GDM1 (cell line): ENCODE measurements at regions not wholly inside any gene's neighbourhood (a gene's known extent, or its start where the extent isn't known, plus 50 kb on each side); places are given as distances from the start of the nearest gene placed in this dataset.
"Not testable (repeated sequence)": the region's sequence is repeated elsewhere in the genome, so short reads cannot be mapped to it uniquely, and the experiment has no call there.

Experiments used
- DNase-seq: peaks from one replicate; lab custom pipeline; 2025; lab: John Stamatoyannopoulos, UW

- DNase-seq, result no peak
Measured at GRCh38 chr9:28984016-28984415, 1410.7 kb upstream of the C9orf72 start.

- not testable (repeated sequence) for DNase-seq
Measured at GRCh38 chr9:28990009-28990408, 1416.7 kb upstream of the C9orf72 start.

GRCh38 chr9:28999057-28999456, 1425.8 kb upstream of the C9orf72 start:
- no peak for DNase-seq

GRCh38 chr9:28999806-29000205, 1426.5 kb upstream of the C9orf72 start:
- no peak for DNase-seq

GRCh38 chr9:29001006-29001405, 1427.7 kb upstream of the C9orf72 start:
- no peak for DNase-seq

GRCh38 chr9:29004988-29005387, 1431.7 kb upstream of the C9orf72 start:
- DNase-seq, result no peak

- DNase-seq, result no peak
Measured at GRCh38 chr9:29006628-29007027, 1433.3 kb upstream of the C9orf72 start.

- DNase-seq, result no peak
Measured at GRCh38 chr9:29012911-29013310, 1439.6 kb upstream of the C9orf72 start.

- no peak for DNase-seq
Measured at GRCh38 chr9:29021632-29022031, 1448.4 kb upstream of the C9orf72 start.

- DNase-seq, result no peak
Measured at GRCh38 chr9:29038332-29038731, 1465.1 kb upstream of the C9orf72 start.

GRCh38 chr9:29039258-29039657, 1466.0 kb upstream of the C9orf72 start:
- DNase-seq, result no peak

GRCh38 chr9:29043072-29043471, 1469.8 kb upstream of the C9orf72 start:
- DNase-seq, result no peak

- DNase-seq, result no peak
Measured at GRCh38 chr9:29044959-29045358, 1471.7 kb upstream of the C9orf72 start.

- DNase-seq, result no peak
Measured at GRCh38 chr9:29060041-29060440, 1486.8 kb upstream of the C9orf72 start.

- no peak for DNase-seq
Measured at GRCh38 chr9:29062446-29062845, 1489.2 kb upstream of the C9orf72 start.

GRCh38 chr9:29063031-29063430, 1489.8 kb upstream of the C9orf72 start:
- no peak for DNase-seq

GRCh38 chr9:29066141-29066640, 1492.9 kb upstream of the C9orf72 start:
- no peak for DNase-seq

GRCh38 chr9:29068461-29068860, 1495.2 kb upstream of the C9orf72 start:
- DNase-seq, result no peak

GRCh38 chr9:29069376-29069775, 1496.1 kb upstream of the C9orf72 start:
- no peak for DNase-seq

- DNase-seq, result no peak
Measured at GRCh38 chr9:29078063-29078666, 1504.9 kb upstream of the C9orf72 start.

- no peak for DNase-seq
Measured at GRCh38 chr9:29100762-29101161, 1527.5 kb upstream of the C9orf72 start.

GRCh38 chr9:29104166-29104565, 1530.9 kb upstream of the C9orf72 start:
- not testable (repeated sequence) for DNase-seq

- DNase-seq, result no peak
Measured at GRCh38 chr9:29118555-29118954, 1545.3 kb upstream of the C9orf72 start.

GRCh38 chr9:29126783-29127182, 1553.5 kb upstream of the C9orf72 start:
- no peak for DNase-seq
